ENCODE measurements at regions not wholly inside any gene's neighbourhood (a gene's known extent, or its start where the extent isn't known, plus 50 kb on each side); places are given as distances from the start of the nearest gene placed in this dataset.
"Not testable (repeated sequence)": the region's sequence is repeated elsewhere in the genome, so short reads cannot be mapped to it uniquely, and the experiment has no call there.

- DNase-seq (ENCODE audit: low spot score) = no peak
- no peak for TF ChIP-seq RAD21 (IDR thresholded peaks at IDR 0.05)
- no peak for TF ChIP-seq GABPA (IDR thresholded peaks at IDR 0.05 in 1 of 2, conservative IDR thresholded peaks at IDR 0.05 in 1 of 2)
- no peak for TF ChIP-seq FOXA2 (IDR thresholded peaks at IDR 0.05)
- TF ChIP-seq SP1 (IDR thresholded peaks at IDR 0.05) = no peak
- TF ChIP-seq RXRA (IDR thresholded peaks at IDR 0.05) = no peak
- no peak for TF ChIP-seq HNF4A (conservative IDR thresholded peaks at IDR 0.05)
- TF ChIP-seq NR2F2 (IDR thresholded peaks at IDR 0.05) = no peak
- Histone ChIP-seq H3K4me1 (ENCODE audit: control insufficient read depth in 4 of 4, insufficient read depth in 4 of 4, low read length in 3 of 4) (no peaks in the 10 kb centered on the region), H3K9ac (ENCODE audit: low read depth in 1 of 2, low read length in 2 of 2) (no peak overlapping the region), H3K36me3 (ENCODE audit: control insufficient read depth in 4 of 4, insufficient read depth in 3 of 4, low read depth in 1 of 4, low read length in 3 of 4) (no peaks in the 10 kb centered on the region), H3K27me3 (ENCODE audit: control insufficient read depth in 4 of 4, insufficient read depth in 4 of 4, low read length in 3 of 4) (no peaks in the 10 kb centered on the region), H3K4me3 (ENCODE audit: low read depth in 1 of 3, low read length in 3 of 3) (no peak overlapping the region), H3K27ac (ENCODE audit: low read depth in 1 of 2, low read length in 2 of 2) (no peak overlapping the region), H3K9me3 (ENCODE audit: control insufficient read depth in 4 of 4, low read length in 3 of 4) (no peaks in the 10 kb centered on the region)
- 95% methylated on average over 1 of the region's 1 CpG for WGBS
These were observed 80.1 kb upstream of the CXCL13 start for GRCh38 chr4:77525538-77525937.

- not testable (repeated sequence) for H3K4me3 ChIP-seq (ENCODE audit: low read depth in 1 of 3, low read length in 3 of 3); DNase-seq (ENCODE audit: low spot score); H3K4me1 ChIP-seq (ENCODE audit: control insufficient read depth in 4 of 4, insufficient read depth in 4 of 4, low read length in 3 of 4); H3K9me3 ChIP-seq (ENCODE audit: control insufficient read depth in 4 of 4, low read length in 3 of 4); H3K27ac ChIP-seq (ENCODE audit: low read depth in 1 of 2, low read length in 2 of 2); H3K9ac ChIP-seq (ENCODE audit: low read depth in 1 of 2, low read length in 2 of 2); H3K36me3 ChIP-seq (ENCODE audit: control insufficient read depth in 4 of 4, insufficient read depth in 3 of 4, low read depth in 1 of 4, low read length in 3 of 4); H3K27me3 ChIP-seq (ENCODE audit: control insufficient read depth in 4 of 4, insufficient read depth in 4 of 4, low read length in 3 of 4)
- WGBS = 94% methylated on average over 3 of the region's 3 CpGs
These were observed 77.7 kb upstream of the CXCL13 start for GRCh38 chr4:77527900-77528299.

GRCh38 chr4:77538144-77538543 is 67.5 kb upstream of the CXCL13 start:
- no peak overlapping the region for H3K4me3 ChIP-seq (ENCODE audit: low read depth in 1 of 3, low read length in 3 of 3)
- no peaks in the 10 kb centered on the region for H3K9me3 ChIP-seq (ENCODE audit: control insufficient read depth in 4 of 4, low read length in 3 of 4)
- H3K27me3 ChIP-seq (ENCODE audit: control insufficient read depth in 4 of 4, insufficient read depth in 4 of 4, low read length in 3 of 4) = no peaks in the 10 kb centered on the region
- H3K9ac ChIP-seq (ENCODE audit: low read depth in 1 of 2, low read length in 2 of 2) = no peak overlapping the region
- no peak for DNase-seq (ENCODE audit: low spot score)
- no peaks in the 10 kb centered on the region for H3K36me3 ChIP-seq (ENCODE audit: control insufficient read depth in 4 of 4, insufficient read depth in 3 of 4, low read depth in 1 of 4, low read length in 3 of 4)
- TF ChIP-seq FOXA2 (IDR thresholded peaks at IDR 0.05) = peak; percentile 49
- peak; percentile 53 to 86 for TF ChIP-seq JUND (IDR thresholded peaks at IDR 0.05)
- TF ChIP-seq HNF4A (conservative IDR thresholded peaks at IDR 0.05) = no peak
- peaks cover 2 to 18% (median 9%) of the 10 kb centered on the region in 4 donors for H3K4me1 ChIP-seq (ENCODE audit: control insufficient read depth in 4 of 4, insufficient read depth in 4 of 4, low read length in 3 of 4)
- H3K27ac ChIP-seq (ENCODE audit: low read depth in 1 of 2, low read length in 2 of 2) = peak overlapping the region in 1 of 2 donors; percentile 56

GRCh38 chr4:77538574-77539157 is 67.0 kb upstream of the CXCL13 start:
- peaks cover 2 to 18% (median 9%) of the 10 kb centered on the region in 4 donors for H3K4me1 ChIP-seq (ENCODE audit: control insufficient read depth in 4 of 4, insufficient read depth in 4 of 4, low read length in 3 of 4)
- peak; percentile 74 to 81 for TF ChIP-seq HNF4A (conservative IDR thresholded peaks at IDR 0.05)
- peak in 1 of 2 donors; percentile 25 for TF ChIP-seq RAD21 (IDR thresholded peaks at IDR 0.05)
- no peak for TF ChIP-seq REST (IDR thresholded peaks at IDR 0.05)
- TF ChIP-seq NR2F2 (IDR thresholded peaks at IDR 0.05) = peak; percentile 77
- peak; percentile 16 for TF ChIP-seq FOXA1 (IDR thresholded peaks at IDR 0.05)
- no peak for TF ChIP-seq GABPA (IDR thresholded peaks at IDR 0.05 in 1 of 2, conservative IDR thresholded peaks at IDR 0.05 in 1 of 2)
- peak; percentile 46 for TF ChIP-seq ZBTB33 (IDR thresholded peaks at IDR 0.05)
- TF ChIP-seq RXRA (IDR thresholded peaks at IDR 0.05) = peak; percentile 73 to 86
- TF ChIP-seq HNF4G (IDR thresholded peaks at IDR 0.05) = peak; percentile 5
- TF ChIP-seq TAF1 (conservative IDR thresholded peaks at IDR 0.05) = no peak
- TF ChIP-seq SP1 (IDR thresholded peaks at IDR 0.05) = peak; percentile 56
- H3K36me3 ChIP-seq (ENCODE audit: control insufficient read depth in 4 of 4, insufficient read depth in 3 of 4, low read depth in 1 of 4, low read length in 3 of 4) = no peaks in the 10 kb centered on the region
- 19% methylated on average over 4 of the region's 4 CpGs for WGBS
- peak overlapping the region; percentile 30 to 56 for H3K27ac ChIP-seq (ENCODE audit: low read depth in 1 of 2, low read length in 2 of 2)
- H3K27me3 ChIP-seq (ENCODE audit: control insufficient read depth in 4 of 4, insufficient read depth in 4 of 4, low read length in 3 of 4) = no peaks in the 10 kb centered on the region
- DNase-seq (ENCODE audit: low spot score) = no peak
- H3K4me3 ChIP-seq (ENCODE audit: low read depth in 1 of 3, low read length in 3 of 3) = no peak overlapping the region
- no peak overlapping the region for H3K9ac ChIP-seq (ENCODE audit: low read depth in 1 of 2, low read length in 2 of 2)
- no peaks in the 10 kb centered on the region for H3K9me3 ChIP-seq (ENCODE audit: control insufficient read depth in 4 of 4, low read length in 3 of 4)
